Hepatocyte (in vitro differentiated cells): ENCODE measurements at regions not wholly inside any gene's neighbourhood (a gene's known extent, or its start where the extent isn't known, plus 50 kb on each side); places are given as distances from the start of the nearest gene placed in this dataset.

ENCODE experiments used
- EZH2 ChIP-seq: fragments of 200-600 bp; sonication (generic); IDR thresholded peaks from 2 replicates; pipeline ENCODE4 v1.6.1; 2016; ENCODE audit warnings: antibody characterized with exemption, mild to moderate bottlenecking, borderline replicate concordance
- TF ChIP-seq, protein P1 (sequence below): fragments of 200-600 bp; sonication (generic); IDR thresholded peaks from 2 replicates; pipeline ENCODE4 v1.5.1; 2016; ENCODE audit warnings: antibody characterized with exemption, mild to moderate bottlenecking; ENCODE audit not compliant: poor library complexity

- TF ChIP-seq, protein P1, sequence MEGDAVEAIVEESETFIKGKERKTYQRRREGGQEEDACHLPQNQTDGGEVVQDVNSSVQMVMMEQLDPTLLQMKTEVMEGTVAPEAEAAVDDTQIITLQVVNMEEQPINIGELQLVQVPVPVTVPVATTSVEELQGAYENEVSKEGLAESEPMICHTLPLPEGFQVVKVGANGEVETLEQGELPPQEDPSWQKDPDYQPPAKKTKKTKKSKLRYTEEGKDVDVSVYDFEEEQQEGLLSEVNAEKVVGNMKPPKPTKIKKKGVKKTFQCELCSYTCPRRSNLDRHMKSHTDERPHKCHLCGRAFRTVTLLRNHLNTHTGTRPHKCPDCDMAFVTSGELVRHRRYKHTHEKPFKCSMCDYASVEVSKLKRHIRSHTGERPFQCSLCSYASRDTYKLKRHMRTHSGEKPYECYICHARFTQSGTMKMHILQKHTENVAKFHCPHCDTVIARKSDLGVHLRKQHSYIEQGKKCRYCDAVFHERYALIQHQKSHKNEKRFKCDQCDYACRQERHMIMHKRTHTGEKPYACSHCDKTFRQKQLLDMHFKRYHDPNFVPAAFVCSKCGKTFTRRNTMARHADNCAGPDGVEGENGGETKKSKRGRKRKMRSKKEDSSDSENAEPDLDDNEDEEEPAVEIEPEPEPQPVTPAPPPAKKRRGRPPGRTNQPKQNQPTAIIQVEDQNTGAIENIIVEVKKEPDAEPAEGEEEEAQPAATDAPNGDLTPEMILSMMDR: no peak
- no peak for TF ChIP-seq EZH2
Observed at GRCh38 chr4:160141206-160141605, 1038.3 kb downstream of the RAPGEF2 start.
